Endothelial cell of umbilical vein (primary cell): ENCODE measurements at regions not wholly inside any gene's neighbourhood (a gene's known extent, or its start where the extent isn't known, plus 50 kb on each side); places are given as distances from the start of the nearest gene placed in this dataset.

Source experiments
- BruUV-seq: library from RNA; stranded (reverse); fragments of 400-500 nt; replicated peaks from 2 replicates; lab custom pipeline; 2021; lab: Mats Ljungman, UMichigan
- CTCF ChIA-PET: fragments of 300-600, 350-600 bp; sonication (Branson Sonifier 250); formaldehyde crosslinking; loops from one replicate; lab custom pipeline; 2021; ENCODE audit warnings: antibody characterized with exemption, inconsistent platforms; lab: Charles Lee
- POLR2A ChIA-PET: fragments of 300-600, 350-600 bp; sonication (Branson Sonifier 250); formaldehyde crosslinking; loops from one replicate; lab custom pipeline; 2021; ENCODE audit warnings: antibody characterized with exemption, inconsistent platforms; lab: Charles Lee
- DNase-seq: peaks from one replicate; pipeline ENCODE4 v3.0.0-alpha.2; 2011; ENCODE audit warnings: low read depth, low spot score
- FAIRE-seq: peaks from 2 replicates; lab custom pipeline; 2011; peaks lifted over from hg19 to GRCh38; lab: Jason Lieb, UNC
- H2AFZ ChIP-seq: 2 replicates; pipeline ENCODE4 v1.6.0; 2012; ENCODE audit warnings: low read depth, low read length, control low read depth, inconsistent platforms
- H3K27ac ChIP-seq: 2 replicates; pipeline ENCODE4 v1.5.1; 2011; ENCODE audit warnings: low read depth, mild to moderate bottlenecking, control low read depth, low read length, moderate library complexity; ENCODE audit not compliant: insufficient read depth
- H3K27me3 ChIP-seq, 2 experiments: 2 replicates each; pipeline versions ENCODE4 v1.6.0 to v1.6.1; 2011; ENCODE audit warnings: low read length in 2 of 2, mixed read lengths in 1 of 2; ENCODE audit not compliant: control insufficient read depth in 2 of 2, insufficient read depth in 2 of 2
- H3K36me3 ChIP-seq, 2 experiments: 2 replicates in 1 of 2; 3 replicates in 1 of 2; pipeline ENCODE4 v1.5.1; 2011; ENCODE audit warnings: low read length in 2 of 2, mild to moderate bottlenecking in 1 of 2, moderate library complexity in 1 of 2; ENCODE audit not compliant: control insufficient read depth in 2 of 2, insufficient read depth in 2 of 2; ENCODE audit errors: extremely low read depth in 1 of 2
- H3K4me1 ChIP-seq: 3 replicates; pipeline ENCODE4 v1.5.1; 2011; ENCODE audit warnings: mild to moderate bottlenecking, low read length; ENCODE audit not compliant: control insufficient read depth, insufficient read depth; ENCODE audit errors: extremely low read depth
- H3K4me2 ChIP-seq: 2 replicates; pipeline ENCODE4 v1.6.1; 2011; ENCODE audit warnings: low read length, control low read depth, mixed read lengths; ENCODE audit not compliant: insufficient read depth
- H3K4me3 ChIP-seq, 3 experiments: fragments of 200-600 bp in 1 of 3; sonication (generic), shearing (Covaris generic) in 1 of 3; replicated peaks in 1 of 3; 2 replicates each; pipeline ENCODE4 v1.5.1; 2011 to 2016; ENCODE audit warnings: control low read depth in 3 of 3, low read length in 3 of 3, mild to moderate bottlenecking in 2 of 3, inconsistent platforms in 1 of 3, low read depth in 1 of 3, moderate library complexity in 1 of 3; ENCODE audit not compliant: insufficient read depth in 1 of 3
- H3K79me2 ChIP-seq: 2 replicates; pipeline ENCODE4 v1.6.0; 2012; ENCODE audit warnings: low read length, inconsistent platforms; ENCODE audit not compliant: control insufficient read depth, insufficient read depth
- H3K9ac ChIP-seq: replicated peaks from 2 replicates; pipeline ENCODE3; 2011; ENCODE audit warnings: low read length, control low read depth; ENCODE audit not compliant: insufficient read depth; ENCODE audit errors: extremely low read depth
- H3K9me1 ChIP-seq: replicated peaks from 3 replicates; pipeline ENCODE4 v1.6.0; 2011; ENCODE audit warnings: mild to moderate bottlenecking, low read length; ENCODE audit not compliant: control insufficient read depth, insufficient read depth; ENCODE audit errors: extremely low read depth
- H3K9me3 ChIP-seq: replicated peaks from 2 replicates; pipeline ENCODE4 v1.5.1; 2012; ENCODE audit warnings: low read length, inconsistent platforms; ENCODE audit not compliant: control insufficient read depth, insufficient read depth
- H4K20me1 ChIP-seq: replicated peaks from 2 replicates; pipeline ENCODE3; 2011; ENCODE audit warnings: mild to moderate bottlenecking, low read length; ENCODE audit not compliant: control insufficient read depth, insufficient read depth; ENCODE audit errors: extremely low read depth
- EZH2 ChIP-seq: IDR thresholded peaks from 2 replicates; pipeline ENCODE4 v1.6.1; 2012; ENCODE audit warnings: borderline replicate concordance, low read depth, mild to moderate bottlenecking, moderate library complexity, low read length, inconsistent platforms; ENCODE audit not compliant: severe bottlenecking
- FOS ChIP-seq: IDR thresholded peaks from 2 replicates; pipeline ENCODE4 v1.6.1; 2011; ENCODE audit warnings: mild to moderate bottlenecking, low read length, moderate library complexity, borderline replicate concordance; ENCODE audit not compliant: insufficient read depth
- GATA2 ChIP-seq: IDR thresholded peaks from 2 replicates; pipeline ENCODE4 v1.7.0; 2011; ENCODE audit warnings: low read depth, mild to moderate bottlenecking, moderate library complexity, mixed read lengths, low read length; ENCODE audit not compliant: insufficient read length, insufficient read depth
- JUN ChIP-seq: IDR thresholded peaks from 2 replicates; pipeline ENCODE4 v1.6.1; 2011; ENCODE audit warnings: borderline replicate concordance, low read depth; ENCODE audit not compliant: insufficient read length, insufficient read depth
- MYC ChIP-seq: IDR thresholded peaks from one replicate; pipeline ENCODE4 v1.6.1; 2011; ENCODE audit warnings: mild to moderate bottlenecking, low read depth, low read length
- POLR2A ChIP-seq: IDR thresholded peaks from 2 replicates; pipeline ENCODE4 v1.6.1; 2012; ENCODE audit warnings: low read depth, mild to moderate bottlenecking, control low read depth, low read length
- POLR2AphosphoS5 ChIP-seq: IDR thresholded peaks from 2 replicates; pipeline ENCODE4 v1.6.1; 2012; ENCODE audit warnings: low read depth, mild to moderate bottlenecking, control low read depth, low read length, moderate library complexity; ENCODE audit not compliant: insufficient read depth
- dilution Hi-C: fragments of 300-500 bp; cut with MboI; formaldehyde crosslinking; loops from one replicate; pipeline ENCODE4 v1.15.0; 2019; ENCODE audit warnings: low sequenced_read_pairs; ENCODE audit not compliant: extremely low pct_ligation_motif_present
- intact Hi-C: fragments of 100-400 bp; cut with micrococcal nuclease; formaldehyde crosslinking; loops from one replicate; pipeline ENCODE4 v1.10.0; 2022
- TF ChIP-seq, protein P1 (sequence below), 2 donors: IDR thresholded peaks; 1 replicate in 1 of 2; 2 replicates in 1 of 2; pipeline ENCODE4 v1.5.1; 2011; ENCODE audit warnings: low read length in 2 of 2, mild to moderate bottlenecking in 2 of 2, moderate library complexity in 2 of 2, control low read depth in 1 of 2, inconsistent platforms in 1 of 2, low read depth in 1 of 2; ENCODE audit not compliant: insufficient read depth in 1 of 2; ENCODE audit errors: extremely low read depth in 1 of 2

DNA sequence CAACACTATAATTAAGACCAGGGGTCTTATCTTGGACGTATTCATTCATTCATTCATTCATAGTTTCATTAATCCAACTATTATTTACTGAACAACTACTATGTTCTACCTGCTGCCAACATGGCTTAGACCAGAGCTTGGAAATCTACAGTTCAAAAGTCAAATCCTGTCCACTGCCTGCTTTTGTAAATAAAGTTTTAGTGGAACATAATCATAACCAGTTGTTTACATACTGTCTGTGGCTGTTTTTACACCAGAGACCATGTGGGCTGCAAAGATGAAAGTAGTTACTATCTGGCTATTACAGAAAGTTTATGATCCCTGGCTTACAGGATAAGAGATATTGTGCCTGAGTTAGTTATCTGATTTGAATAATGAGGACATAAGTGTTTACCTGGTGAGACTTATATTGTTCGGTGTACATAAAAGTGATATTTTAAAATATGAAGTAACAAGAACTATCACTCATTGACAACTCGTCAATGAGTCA lies 567.7 kb downstream of the TFAP2B start:
- H3K27ac ChIP-seq: no peak overlapping the region
- dilution Hi-C loops: no loop called here
- no peak for TF ChIP-seq JUN
- TF ChIP-seq, protein P1, sequence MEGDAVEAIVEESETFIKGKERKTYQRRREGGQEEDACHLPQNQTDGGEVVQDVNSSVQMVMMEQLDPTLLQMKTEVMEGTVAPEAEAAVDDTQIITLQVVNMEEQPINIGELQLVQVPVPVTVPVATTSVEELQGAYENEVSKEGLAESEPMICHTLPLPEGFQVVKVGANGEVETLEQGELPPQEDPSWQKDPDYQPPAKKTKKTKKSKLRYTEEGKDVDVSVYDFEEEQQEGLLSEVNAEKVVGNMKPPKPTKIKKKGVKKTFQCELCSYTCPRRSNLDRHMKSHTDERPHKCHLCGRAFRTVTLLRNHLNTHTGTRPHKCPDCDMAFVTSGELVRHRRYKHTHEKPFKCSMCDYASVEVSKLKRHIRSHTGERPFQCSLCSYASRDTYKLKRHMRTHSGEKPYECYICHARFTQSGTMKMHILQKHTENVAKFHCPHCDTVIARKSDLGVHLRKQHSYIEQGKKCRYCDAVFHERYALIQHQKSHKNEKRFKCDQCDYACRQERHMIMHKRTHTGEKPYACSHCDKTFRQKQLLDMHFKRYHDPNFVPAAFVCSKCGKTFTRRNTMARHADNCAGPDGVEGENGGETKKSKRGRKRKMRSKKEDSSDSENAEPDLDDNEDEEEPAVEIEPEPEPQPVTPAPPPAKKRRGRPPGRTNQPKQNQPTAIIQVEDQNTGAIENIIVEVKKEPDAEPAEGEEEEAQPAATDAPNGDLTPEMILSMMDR (IDR thresholded peaks at IDR 0.05; ENCODE audit: extremely low read depth in 1 of 2, insufficient read depth in 1 of 2, low read depth in 1 of 2, low read length in 2 of 2): no peak
- TF ChIP-seq GATA2: no peak
- no peak for TF ChIP-seq EZH2
- no peak for TF ChIP-seq MYC
- no peak for TF ChIP-seq POLR2AphosphoS5
- TF ChIP-seq POLR2A: no peak
- no peak for TF ChIP-seq FOS
- no TSS peak for BruUV-seq
- H3K79me2 ChIP-seq: no peaks in the 10 kb centered on the region
- H2AFZ ChIP-seq: no peak overlapping the region
- ChIA-PET CTCF (no interaction called here), POLR2A (no interaction called here)
- FAIRE-seq: no peak
- DNase-seq: no peak
- no peaks in the 10 kb centered on the region for H3K27me3 ChIP-seq
- H4K20me1 ChIP-seq: no peaks in the 10 kb centered on the region
- H3K36me3 ChIP-seq: no peaks in the 10 kb centered on the region
- no peak overlapping the region for H3K4me2 ChIP-seq
- no peak overlapping the region for H3K4me3 ChIP-seq
- intact Hi-C loops: no loop called here
- peaks cover 5% of the 10 kb centered on the region for H3K9me3 ChIP-seq
- H3K4me1 ChIP-seq: no peaks in the 10 kb centered on the region
- no peak overlapping the region for H3K9ac ChIP-seq
- no peaks in the 10 kb centered on the region for H3K9me1 ChIP-seq
